NT2/D1 (cell line): ENCODE measurements at regions not wholly inside any gene's neighbourhood (a gene's known extent, or its start where the extent isn't known, plus 50 kb on each side); places are given as distances from the start of the nearest gene placed in this dataset.

Experiments
- DNase-seq: peaks from one replicate; pipeline ENCODE4 v3.0.0-alpha.2; 2011; ENCODE audit warnings: low read depth, low spot score
- H3K27me3 ChIP-seq: 2 replicates; pipeline ENCODE4 v1.6.0; 2011; ENCODE audit warnings: mild to moderate bottlenecking; ENCODE audit not compliant: insufficient read length, insufficient read depth
- H3K36me3 ChIP-seq: 2 replicates; pipeline ENCODE4 v1.6.1; 2011; ENCODE audit warnings: mild to moderate bottlenecking, low read length, mixed read lengths; ENCODE audit not compliant: insufficient read depth, insufficient read length
- H3K4me1 ChIP-seq: 2 replicates; pipeline ENCODE4 v1.5.1; 2011; ENCODE audit not compliant: insufficient read depth, insufficient read length
- H3K4me3 ChIP-seq: 2 replicates; pipeline ENCODE4 v1.5.1; 2011; ENCODE audit warnings: low read depth; ENCODE audit not compliant: insufficient read length
- H3K9ac ChIP-seq: 2 replicates; pipeline ENCODE4 v1.6.0; 2011; ENCODE audit warnings: low read depth; ENCODE audit not compliant: insufficient read length
- H3K9me3 ChIP-seq: 2 replicates; pipeline ENCODE4 v1.5.1; 2011; ENCODE audit warnings: mild to moderate bottlenecking, low read length; ENCODE audit not compliant: insufficient read depth
- SUZ12 ChIP-seq: IDR thresholded peaks from 2 replicates; pipeline ENCODE4 v1.6.1; 2011; ENCODE audit not compliant: insufficient read length, insufficient read depth; ENCODE audit errors: extremely low read depth
- YY1 ChIP-seq: IDR thresholded peaks from 2 replicates; pipeline ENCODE4 v1.6.1; 2011; ENCODE audit not compliant: insufficient read length, insufficient read depth
- ZNF274 ChIP-seq: IDR thresholded peaks from 2 replicates; pipeline ENCODE4 v1.6.1; 2011; ENCODE audit warnings: mild to moderate bottlenecking, low read depth, low read length

DNA sequence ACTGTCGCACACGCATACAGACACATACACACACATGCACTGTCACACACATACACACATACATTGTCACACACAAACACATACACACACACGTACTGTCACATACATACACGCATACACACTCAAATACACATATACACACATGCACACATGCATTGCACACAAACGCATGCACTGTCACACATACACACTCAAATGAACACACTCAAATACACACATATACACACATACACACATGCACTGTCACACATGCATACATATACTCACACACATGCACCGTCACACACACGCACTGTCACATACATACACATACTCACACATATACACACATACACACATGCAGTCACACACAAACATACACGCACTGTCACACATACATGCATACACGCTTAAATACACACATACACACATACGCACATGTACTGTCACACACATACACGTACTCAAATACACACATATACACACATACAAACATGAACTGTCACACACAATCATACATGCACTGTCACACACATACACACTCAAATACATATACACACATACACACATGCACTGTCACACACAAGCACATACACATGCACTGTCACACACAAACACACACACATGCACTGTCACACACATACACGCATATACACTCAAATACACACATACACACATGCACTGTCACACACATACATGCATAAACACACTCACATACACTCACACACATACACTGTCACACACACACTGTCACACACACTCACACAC is 548.6 kb upstream of the BTBD3 start:
- H3K9me3 ChIP-seq, result no peaks in the 10 kb centered on the region
- no peaks in the 10 kb centered on the region for H3K4me1 ChIP-seq
- no peaks in the 10 kb centered on the region for H3K27me3 ChIP-seq
- no peak overlapping the region for H3K4me3 ChIP-seq
- no peak for DNase-seq
- TF ChIP-seq YY1, result no peak
- TF ChIP-seq ZNF274, result no peak
- TF ChIP-seq SUZ12, result no peak
- no peak overlapping the region for H3K9ac ChIP-seq
- H3K36me3 ChIP-seq, result no peaks in the 10 kb centered on the region

DNA sequence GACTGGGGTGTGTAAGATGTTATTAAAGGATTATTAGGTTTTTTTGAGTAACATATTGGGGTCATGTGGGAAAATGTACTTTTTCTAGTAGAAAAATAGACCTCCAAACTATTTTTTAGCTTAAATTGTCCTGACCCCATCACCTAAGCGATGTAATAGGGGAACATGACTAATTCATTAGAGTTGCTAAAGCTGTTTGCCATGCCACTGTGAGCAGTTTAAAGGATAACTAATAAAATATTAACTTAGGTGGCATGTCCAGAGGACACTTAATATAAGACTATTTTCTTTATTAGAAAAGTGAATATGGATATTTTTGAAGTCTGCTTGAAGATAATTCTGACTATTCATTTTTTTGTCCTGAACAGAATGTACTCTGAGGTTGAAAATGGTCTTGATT is 545.9 kb upstream of the BTBD3 start:
- DNase-seq, result no peak
- TF ChIP-seq SUZ12 (no peak), ZNF274 (no peak), YY1 (no peak)
- no peaks in the 10 kb centered on the region for H3K36me3 ChIP-seq
- no peaks in the 10 kb centered on the region for H3K27me3 ChIP-seq
- no peak overlapping the region for H3K9ac ChIP-seq
- H3K4me1 ChIP-seq, result no peaks in the 10 kb centered on the region
- H3K9me3 ChIP-seq, result 0 out of 2 replicates have a peak, but pooled peaks cover under 1% of the 10 kb centered on the region
- H3K4me3 ChIP-seq, result no peak overlapping the region

DNA sequence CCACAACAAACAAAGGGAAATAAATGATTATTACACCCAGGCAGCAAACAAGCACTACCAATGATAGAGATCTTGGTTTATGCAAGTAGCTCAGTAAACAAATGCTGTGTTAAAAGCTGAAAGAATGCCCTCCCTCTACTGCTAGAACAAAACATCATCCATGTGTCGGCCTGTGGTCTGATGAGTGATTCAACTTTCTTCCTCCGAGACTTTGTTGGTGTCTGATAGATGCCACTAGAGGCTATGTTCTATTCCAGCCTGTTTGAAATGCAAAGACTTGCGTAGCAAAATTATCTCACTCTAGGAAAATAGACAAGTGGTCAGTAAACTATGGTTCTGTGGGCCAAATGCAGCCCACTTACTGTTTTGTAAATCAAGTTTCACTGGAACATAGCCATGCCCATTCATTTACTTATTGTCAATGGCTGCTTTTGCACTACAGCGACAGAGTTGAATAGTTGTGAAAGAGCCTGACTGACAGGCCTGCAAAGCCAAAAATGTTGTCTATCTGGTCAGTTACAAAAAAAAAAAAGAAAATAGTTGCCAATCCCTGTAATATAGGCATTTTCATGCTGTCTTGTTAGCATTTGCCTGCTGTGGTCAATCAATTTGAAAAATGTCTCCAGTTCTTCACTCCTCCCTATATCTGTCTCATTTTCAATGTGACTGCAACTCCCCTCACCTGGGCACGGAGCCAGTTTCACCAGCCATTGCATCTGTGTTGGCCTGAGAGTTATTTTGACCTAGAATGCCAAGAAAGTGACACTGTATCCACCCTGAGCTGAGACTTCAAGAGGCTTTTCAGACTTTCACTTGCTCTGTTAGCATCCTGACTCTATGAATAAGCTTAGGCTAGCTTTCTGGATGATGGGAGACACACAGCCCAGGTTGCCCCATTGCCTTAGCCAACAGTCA is 544.6 kb upstream of the BTBD3 start:
- Histone ChIP-seq H3K36me3 (no peaks in the 10 kb centered on the region), H3K9me3 (peaks cover 11% of the 10 kb centered on the region; the same call in 1 of the 2 replicates), H3K4me3 (no peak overlapping the region), H3K4me1 (peaks cover 1% of the 10 kb centered on the region), H3K27me3 (no peaks in the 10 kb centered on the region), H3K9ac (no peak overlapping the region)
- no peak for DNase-seq
- TF ChIP-seq SUZ12, result no peak

DNA sequence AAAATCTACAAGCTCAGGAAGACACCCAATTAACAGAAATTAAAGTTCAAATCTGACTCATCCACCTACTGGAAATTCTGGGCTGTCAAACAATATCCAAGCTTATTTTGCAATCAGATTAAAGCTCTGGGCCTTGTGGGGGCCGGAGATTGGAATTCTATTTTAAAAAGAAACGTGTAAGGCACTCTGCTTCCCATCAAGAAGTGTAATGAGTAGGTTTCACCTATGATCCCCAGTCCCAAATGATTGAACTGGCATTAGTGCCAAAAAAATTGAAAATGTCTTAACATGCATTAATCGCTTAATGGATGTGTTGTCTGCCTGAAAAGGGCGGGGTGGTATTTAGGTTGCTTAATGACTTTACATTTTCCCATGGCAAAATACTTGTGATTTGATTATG is 542.4 kb upstream of the BTBD3 start:
- no peak for DNase-seq
- no peaks in the 10 kb centered on the region for H3K27me3 ChIP-seq
- no peak for TF ChIP-seq SUZ12
- TF ChIP-seq ZNF274, result no peak
- no peak for TF ChIP-seq YY1
- no peak overlapping the region for H3K4me3 ChIP-seq
- peaks cover 5% of the 10 kb centered on the region for H3K4me1 ChIP-seq
- peaks cover 11% of the 10 kb centered on the region; the same call in 1 of the 2 replicates for H3K9me3 ChIP-seq
- H3K36me3 ChIP-seq, result no peaks in the 10 kb centered on the region
- H3K9ac ChIP-seq, result no peak overlapping the region

DNA sequence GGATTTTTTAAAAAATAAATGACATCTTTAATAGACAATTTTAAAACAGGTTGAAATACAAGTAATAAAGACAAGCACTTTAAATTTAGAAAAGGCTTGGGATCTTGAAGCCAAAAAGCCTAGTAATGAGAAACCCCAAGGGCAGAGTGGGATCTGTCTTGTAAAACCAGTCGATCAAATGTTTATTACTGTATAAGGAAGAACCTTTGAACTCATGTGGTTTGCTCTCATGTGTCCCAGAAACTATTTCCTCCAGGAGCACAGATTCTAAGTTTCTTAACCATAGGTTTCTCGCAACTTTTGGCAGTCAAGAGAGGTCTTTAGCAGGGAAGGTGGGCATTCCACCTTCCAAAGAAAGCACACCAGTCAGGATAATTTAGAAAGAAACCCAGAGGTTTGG is 541.7 kb upstream of the BTBD3 start:
- TF ChIP-seq SUZ12 (no peak), ZNF274 (no peak), YY1 (no peak)
- H3K9me3 ChIP-seq, result peaks cover 14% of the 10 kb centered on the region; the same call in 1 of the 2 replicates
- H3K4me3 ChIP-seq, result no peak overlapping the region
- no peaks in the 10 kb centered on the region for H3K27me3 ChIP-seq
- no peaks in the 10 kb centered on the region for H3K36me3 ChIP-seq
- no peak for DNase-seq
- no peak overlapping the region for H3K9ac ChIP-seq
- peaks cover 5% of the 10 kb centered on the region for H3K4me1 ChIP-seq

DNA sequence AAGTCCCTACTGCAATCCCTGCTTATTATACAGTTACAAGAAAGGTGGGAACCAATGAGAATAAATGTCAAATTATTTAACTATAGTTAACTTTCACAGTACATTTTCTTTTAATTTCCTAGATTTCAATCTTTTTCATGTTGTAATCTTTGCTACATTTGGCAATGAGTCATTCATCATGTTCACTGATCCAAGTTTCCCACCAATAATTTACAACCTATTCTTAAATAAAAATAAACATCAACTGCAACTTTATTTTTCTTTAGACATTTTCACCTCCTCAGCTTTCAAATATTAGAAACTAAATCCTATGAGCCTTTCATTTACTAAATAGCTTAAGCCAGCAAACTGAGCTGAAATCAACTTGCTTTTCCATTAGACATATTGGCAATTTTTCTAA is 541.3 kb upstream of the BTBD3 start:
- H3K4me1 ChIP-seq, result peaks cover 5% of the 10 kb centered on the region
- no peak for DNase-seq
- no peak overlapping the region for H3K4me3 ChIP-seq
- no peak for TF ChIP-seq ZNF274
- TF ChIP-seq SUZ12, result no peak
- no peak for TF ChIP-seq YY1
- H3K9me3 ChIP-seq, result peaks cover 18% of the 10 kb centered on the region; the same call in 1 of the 2 replicates
- no peaks in the 10 kb centered on the region for H3K27me3 ChIP-seq
- no peaks in the 10 kb centered on the region for H3K36me3 ChIP-seq
- H3K9ac ChIP-seq, result no peak overlapping the region

DNA sequence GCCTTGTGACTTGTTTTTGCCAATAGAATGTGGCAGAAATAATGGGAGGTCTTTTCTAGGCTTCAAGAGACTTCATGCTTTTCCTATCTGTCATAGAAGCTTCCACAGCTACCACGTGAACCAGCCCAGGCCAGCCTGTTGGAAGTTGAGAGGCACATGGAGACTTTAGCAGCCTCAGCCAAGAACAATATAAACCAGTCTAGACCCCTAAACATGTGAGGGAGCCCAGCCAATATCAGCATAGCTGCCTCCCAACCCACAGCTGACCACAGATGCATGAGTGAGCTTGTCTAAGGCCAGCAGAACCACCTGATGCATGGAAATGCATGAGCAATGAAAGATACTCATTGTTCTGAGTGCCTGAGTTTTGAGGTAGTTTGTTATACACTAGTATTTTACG is 540.7 kb upstream of the BTBD3 start:
- peaks cover 5% of the 10 kb centered on the region for H3K4me1 ChIP-seq

More for the DNA sequence above, 540.7 kb upstream of the BTBD3 start:
- Histone ChIP-seq H3K27me3 (no peaks in the 10 kb centered on the region), H3K4me3 (no peak overlapping the region), H3K36me3 (no peaks in the 10 kb centered on the region), H3K9me3 (peaks cover 20% of the 10 kb centered on the region; the same call in 1 of the 2 replicates), H3K9ac (no peak overlapping the region)
- no peak for DNase-seq
- no peak for TF ChIP-seq YY1
- TF ChIP-seq ZNF274, result no peak
